GM12873 (cell line): ENCODE measurements at regions not wholly inside any gene's neighbourhood (a gene's known extent, or its start where the extent isn't known, plus 50 kb on each side); places are given as distances from the start of the nearest gene placed in this dataset.

Experiments used
- TF ChIP-seq, protein P1 (sequence below): IDR thresholded peaks from 2 replicates; pipeline ENCODE4 v1.5.1; 2012; ENCODE audit warnings: low read depth, mild to moderate bottlenecking, moderate library complexity, low read length, control low read depth; ENCODE audit not compliant: insufficient read depth; ENCODE audit errors: missing control alignments

- TF ChIP-seq, protein P1, sequence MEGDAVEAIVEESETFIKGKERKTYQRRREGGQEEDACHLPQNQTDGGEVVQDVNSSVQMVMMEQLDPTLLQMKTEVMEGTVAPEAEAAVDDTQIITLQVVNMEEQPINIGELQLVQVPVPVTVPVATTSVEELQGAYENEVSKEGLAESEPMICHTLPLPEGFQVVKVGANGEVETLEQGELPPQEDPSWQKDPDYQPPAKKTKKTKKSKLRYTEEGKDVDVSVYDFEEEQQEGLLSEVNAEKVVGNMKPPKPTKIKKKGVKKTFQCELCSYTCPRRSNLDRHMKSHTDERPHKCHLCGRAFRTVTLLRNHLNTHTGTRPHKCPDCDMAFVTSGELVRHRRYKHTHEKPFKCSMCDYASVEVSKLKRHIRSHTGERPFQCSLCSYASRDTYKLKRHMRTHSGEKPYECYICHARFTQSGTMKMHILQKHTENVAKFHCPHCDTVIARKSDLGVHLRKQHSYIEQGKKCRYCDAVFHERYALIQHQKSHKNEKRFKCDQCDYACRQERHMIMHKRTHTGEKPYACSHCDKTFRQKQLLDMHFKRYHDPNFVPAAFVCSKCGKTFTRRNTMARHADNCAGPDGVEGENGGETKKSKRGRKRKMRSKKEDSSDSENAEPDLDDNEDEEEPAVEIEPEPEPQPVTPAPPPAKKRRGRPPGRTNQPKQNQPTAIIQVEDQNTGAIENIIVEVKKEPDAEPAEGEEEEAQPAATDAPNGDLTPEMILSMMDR: no peak
Measured at GRCh38 chr22:44363013-44363979, 50.5 kb upstream of the SHISAL1 start.

- TF ChIP-seq, protein P1: no peak
Measured at GRCh38 chr22:44362249-44363012, 49.7 kb upstream of the SHISAL1 start.
